GM21423 (cell line): ENCODE measurements at regions not wholly inside any gene's neighbourhood (a gene's known extent, or its start where the extent isn't known, plus 50 kb on each side); places are given as distances from the start of the nearest gene placed in this dataset.

Experiments
- ATAC-seq: cut with Tn5 transposase; IDR thresholded peaks from one replicate; pipeline ENCODE4 v1.9.1; 2021; ENCODE audit warnings: mild to moderate bottlenecking, moderate library complexity; ENCODE audit not compliant: unreplicated experiment

- ATAC-seq: no peak
Measured at GRCh38 chrX:40282946-40283660, 185.3 kb upstream of the BCOR start.

GRCh38 chrX:40282348-40282747 is 184.6 kb upstream of the BCOR start:
- ATAC-seq: no peak

- ATAC-seq: no peak
Measured at GRCh38 chrX:40281336-40282005, 183.7 kb upstream of the BCOR start.

GRCh38 chrX:40279762-40280161 is 182.0 kb upstream of the BCOR start:
- no peak for ATAC-seq

GRCh38 chrX:40279091-40279430 is 181.3 kb upstream of the BCOR start:
- ATAC-seq: no peak

GRCh38 chrX:40278340-40279090 is 180.8 kb upstream of the BCOR start:
- no peak for ATAC-seq

GRCh38 chrX:40277672-40278071 is 179.9 kb upstream of the BCOR start:
- ATAC-seq: no peak

GRCh38 chrX:40273356-40274050 is 175.7 kb upstream of the BCOR start:
- no peak for ATAC-seq

- no peak for ATAC-seq
Measured at GRCh38 chrX:40272776-40273175, 175.0 kb upstream of the BCOR start.

GRCh38 chrX:40272141-40272540 is 174.4 kb upstream of the BCOR start:
- no peak for ATAC-seq

GRCh38 chrX:40268188-40268520 is 170.4 kb upstream of the BCOR start:
- ATAC-seq: no peak

- no peak for ATAC-seq
Measured at GRCh38 chrX:40267334-40268187, 169.8 kb upstream of the BCOR start.

- ATAC-seq: no peak
Measured at GRCh38 chrX:40266490-40267333, 169.0 kb upstream of the BCOR start.

- ATAC-seq: no peak
Measured at GRCh38 chrX:40265936-40266335, 168.2 kb upstream of the BCOR start.

- no peak for ATAC-seq
Measured at GRCh38 chrX:40263014-40263560, 165.3 kb upstream of the BCOR start.

- ATAC-seq: no peak
Measured at GRCh38 chrX:40262157-40263013, 164.6 kb upstream of the BCOR start.

- no peak for ATAC-seq
Measured at GRCh38 chrX:40261833-40262156, 164.0 kb upstream of the BCOR start.

GRCh38 chrX:40260146-40260747 is 162.5 kb upstream of the BCOR start:
- no peak for ATAC-seq
